Neural progenitor cell (in vitro differentiated cells): ENCODE measurements at regions not wholly inside any gene's neighbourhood (a gene's known extent, or its start where the extent isn't known, plus 50 kb on each side); places are given as distances from the start of the nearest gene placed in this dataset.

Experiments used
- DNase-seq: peaks from one replicate; pipeline ENCODE4 v3.0.0-alpha.2; 2016; ENCODE audit warnings: low spot score
- H2AFZ ChIP-seq: fragments of 200-600 bp; sonication (generic); replicated peaks from 2 replicates; pipeline ENCODE4 v1.6.1; 2016; ENCODE audit warnings: antibody characterized with exemption
- H3F3A ChIP-seq: fragments of 200-600 bp; sonication (generic); 2 replicates; pipeline ENCODE4 v1.6.1; 2016; ENCODE audit warnings: antibody characterized with exemption, low read depth
- H3K27ac ChIP-seq: fragments of 200-600 bp; sonication (generic); 2 replicates; pipeline ENCODE4 v1.5.1; 2016; ENCODE audit warnings: mild to moderate bottlenecking
- H3K27me3 ChIP-seq: fragments of 200-600 bp; sonication (generic); 2 replicates; pipeline ENCODE4 v1.6.1; 2016; ENCODE audit warnings: mild to moderate bottlenecking, moderate library complexity
- H3K36me3 ChIP-seq: fragments of 200-600 bp; sonication (generic); 2 replicates; pipeline ENCODE4 v1.5.1; 2016
- H3K4me1 ChIP-seq: fragments of 200-600 bp; sonication (generic); 2 replicates; pipeline ENCODE4 v1.6.1; 2016; ENCODE audit warnings: mixed run types
- H3K4me2 ChIP-seq: fragments of 200-600 bp; sonication (generic); 2 replicates; pipeline ENCODE4 v1.6.1; 2016
- H3K4me3 ChIP-seq: fragments of 200-600 bp; sonication (generic); 2 replicates; pipeline ENCODE4 v1.5.1; 2016
- H3K79me2 ChIP-seq: fragments of 200-600 bp; sonication (generic); 2 replicates; pipeline ENCODE4 v1.6.1; 2016; ENCODE audit warnings: low read depth
- H3K9ac ChIP-seq: fragments of 200-600 bp; sonication (generic); 2 replicates; pipeline ENCODE4 v1.6.1; 2016
- H3K9me3 ChIP-seq: fragments of 200-600 bp; sonication (generic); 2 replicates; pipeline ENCODE4 v1.5.1; 2016; ENCODE audit warnings: low read depth
- H4K20me1 ChIP-seq: fragments of 200-600 bp; sonication (generic); 2 replicates; pipeline ENCODE4 v1.6.1; 2016; ENCODE audit warnings: low read depth
- H3K27ac Mint-ChIP-seq: 3 replicates; pipeline ENCODE4 v1.8.0; 2021; ENCODE audit warnings: mixed read lengths
- H3K27me3 Mint-ChIP-seq: 2 replicates; pipeline ENCODE4 v1.8.0; 2022; ENCODE audit warnings: low read depth, mild to moderate bottlenecking, inconsistent platforms, moderate library complexity, mixed read lengths; ENCODE audit not compliant: insufficient read depth
- H3K36me3 Mint-ChIP-seq: 3 replicates; pipeline ENCODE4 v1.8.0; 2021; ENCODE audit warnings: mixed read lengths
- H3K4me1 Mint-ChIP-seq: 3 replicates; pipeline ENCODE4 v1.8.0; 2021; ENCODE audit warnings: mixed read lengths
- H3K4me3 Mint-ChIP-seq: 3 replicates; pipeline ENCODE4 v1.8.0; 2021; ENCODE audit warnings: mild to moderate bottlenecking, moderate library complexity, mixed read lengths
- H3K9me3 Mint-ChIP-seq: 3 replicates; pipeline ENCODE4 v1.8.0; 2020; ENCODE audit warnings: mixed read lengths
- EZH2 ChIP-seq: fragments of 200-600 bp; sonication (generic); IDR thresholded peaks from 2 replicates; pipeline ENCODE4 v1.6.1; 2017; ENCODE audit warnings: antibody characterized with exemption, mild to moderate bottlenecking, moderate library complexity
- EZH2phosphoT487 ChIP-seq: fragments of 200-600 bp; sonication (generic); IDR thresholded peaks from 2 replicates; pipeline ENCODE4 v1.6.1; 2017; ENCODE audit warnings: antibody characterized with exemption
- TF ChIP-seq, protein P1 (sequence below): fragments of 200-600 bp; sonication (generic); IDR thresholded peaks from 2 replicates; pipeline ENCODE4 v1.5.1; 2017; ENCODE audit warnings: antibody characterized with exemption, mild to moderate bottlenecking

DNA sequence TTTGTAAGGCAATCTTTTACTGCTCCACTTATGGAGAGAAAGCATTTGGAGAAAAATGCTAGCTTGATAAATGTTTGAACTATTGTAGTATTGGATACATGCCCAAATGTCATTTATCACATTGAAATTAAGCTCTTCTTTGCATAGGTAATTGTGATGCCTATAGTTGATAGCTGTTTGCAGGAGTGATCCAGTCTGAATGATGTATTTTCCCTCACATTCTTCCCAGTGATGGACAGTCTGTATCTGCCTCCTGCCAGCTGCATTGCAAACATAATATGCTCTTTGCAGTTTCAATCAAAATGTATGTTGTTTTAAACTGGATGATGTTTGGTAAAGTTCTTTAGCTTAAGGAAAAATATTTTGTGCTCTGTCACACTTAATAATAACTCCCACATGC, 89.8 kb downstream of the EDNRB start:
- H3K9me3 ChIP-seq, result no peaks in the 10 kb centered on the region
- peaks cover 10% of the 10 kb centered on the region for H3F3A ChIP-seq
- Mint-ChIP-seq H3K36me3 (peaks cover 1% of the 10 kb centered on the region), H3K4me3 (no peak overlapping the region), H3K27me3 (no peaks in the 10 kb centered on the region), H3K9me3 (peaks cover 6% of the 10 kb centered on the region), H3K4me1 (peaks cover 42% of the 10 kb centered on the region), H3K27ac (peak overlapping the region; percentile 88)
- no peak for DNase-seq
- no peaks in the 10 kb centered on the region for H4K20me1 ChIP-seq
- no peak overlapping the region for H3K27ac ChIP-seq
- H3K36me3 ChIP-seq, result no peaks in the 10 kb centered on the region
- H3K4me3 ChIP-seq, result no peak overlapping the region
- no peaks in the 10 kb centered on the region for H3K79me2 ChIP-seq
- TF ChIP-seq, protein P1, sequence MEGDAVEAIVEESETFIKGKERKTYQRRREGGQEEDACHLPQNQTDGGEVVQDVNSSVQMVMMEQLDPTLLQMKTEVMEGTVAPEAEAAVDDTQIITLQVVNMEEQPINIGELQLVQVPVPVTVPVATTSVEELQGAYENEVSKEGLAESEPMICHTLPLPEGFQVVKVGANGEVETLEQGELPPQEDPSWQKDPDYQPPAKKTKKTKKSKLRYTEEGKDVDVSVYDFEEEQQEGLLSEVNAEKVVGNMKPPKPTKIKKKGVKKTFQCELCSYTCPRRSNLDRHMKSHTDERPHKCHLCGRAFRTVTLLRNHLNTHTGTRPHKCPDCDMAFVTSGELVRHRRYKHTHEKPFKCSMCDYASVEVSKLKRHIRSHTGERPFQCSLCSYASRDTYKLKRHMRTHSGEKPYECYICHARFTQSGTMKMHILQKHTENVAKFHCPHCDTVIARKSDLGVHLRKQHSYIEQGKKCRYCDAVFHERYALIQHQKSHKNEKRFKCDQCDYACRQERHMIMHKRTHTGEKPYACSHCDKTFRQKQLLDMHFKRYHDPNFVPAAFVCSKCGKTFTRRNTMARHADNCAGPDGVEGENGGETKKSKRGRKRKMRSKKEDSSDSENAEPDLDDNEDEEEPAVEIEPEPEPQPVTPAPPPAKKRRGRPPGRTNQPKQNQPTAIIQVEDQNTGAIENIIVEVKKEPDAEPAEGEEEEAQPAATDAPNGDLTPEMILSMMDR, result no peak
- TF ChIP-seq EZH2phosphoT487, result no peak
- TF ChIP-seq EZH2, result no peak
- peak overlapping the region; percentile 14 for H2AFZ ChIP-seq
- H3K27me3 ChIP-seq, result no peaks in the 10 kb centered on the region
- no peak overlapping the region for H3K9ac ChIP-seq
- H3K4me1 ChIP-seq, result peaks cover 22% of the 10 kb centered on the region
- no peak overlapping the region for H3K4me2 ChIP-seq

DNA sequence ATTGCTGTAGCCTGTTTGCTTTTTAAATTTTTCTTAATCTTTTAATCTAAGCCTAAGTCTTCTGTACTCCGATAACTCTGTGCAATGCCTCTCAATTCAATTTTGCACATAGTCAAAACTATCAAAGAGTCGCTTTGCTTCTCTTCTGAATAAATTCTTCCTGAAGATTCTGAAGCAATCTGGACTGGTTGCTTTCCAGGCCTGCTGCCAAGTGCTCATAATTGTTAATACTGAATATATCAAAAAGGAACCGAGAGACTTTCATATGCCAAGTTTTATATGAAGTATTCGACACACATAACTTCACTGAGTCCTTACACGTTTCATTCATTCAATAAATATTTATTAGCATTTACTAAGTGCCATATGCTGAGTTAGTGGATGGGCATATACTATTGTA, 91.3 kb downstream of the EDNRB start:
- no peak overlapping the region for H3K4me3 ChIP-seq
- Mint-ChIP-seq H3K27ac (no peak overlapping the region), H3K4me3 (no peak overlapping the region), H3K27me3 (no peaks in the 10 kb centered on the region), H3K36me3 (peaks cover 1% of the 10 kb centered on the region), H3K9me3 (peaks cover 6% of the 10 kb centered on the region), H3K4me1 (peaks cover 28% of the 10 kb centered on the region)
- no peaks in the 10 kb centered on the region for H3K79me2 ChIP-seq
- no peak overlapping the region for H3K9ac ChIP-seq
- H3K9me3 ChIP-seq, result no peaks in the 10 kb centered on the region
- peaks cover 8% of the 10 kb centered on the region for H3K4me1 ChIP-seq
- no peak overlapping the region for H2AFZ ChIP-seq
- no peaks in the 10 kb centered on the region for H3K27me3 ChIP-seq
- no peaks in the 10 kb centered on the region for H4K20me1 ChIP-seq
- no peak overlapping the region for H3K4me2 ChIP-seq
- no peaks in the 10 kb centered on the region for H3F3A ChIP-seq
- H3K36me3 ChIP-seq, result no peaks in the 10 kb centered on the region
- H3K27ac ChIP-seq, result no peak overlapping the region
- no peak for DNase-seq
- TF ChIP-seq EZH2phosphoT487 (no peak), EZH2 (no peak)

DNA sequence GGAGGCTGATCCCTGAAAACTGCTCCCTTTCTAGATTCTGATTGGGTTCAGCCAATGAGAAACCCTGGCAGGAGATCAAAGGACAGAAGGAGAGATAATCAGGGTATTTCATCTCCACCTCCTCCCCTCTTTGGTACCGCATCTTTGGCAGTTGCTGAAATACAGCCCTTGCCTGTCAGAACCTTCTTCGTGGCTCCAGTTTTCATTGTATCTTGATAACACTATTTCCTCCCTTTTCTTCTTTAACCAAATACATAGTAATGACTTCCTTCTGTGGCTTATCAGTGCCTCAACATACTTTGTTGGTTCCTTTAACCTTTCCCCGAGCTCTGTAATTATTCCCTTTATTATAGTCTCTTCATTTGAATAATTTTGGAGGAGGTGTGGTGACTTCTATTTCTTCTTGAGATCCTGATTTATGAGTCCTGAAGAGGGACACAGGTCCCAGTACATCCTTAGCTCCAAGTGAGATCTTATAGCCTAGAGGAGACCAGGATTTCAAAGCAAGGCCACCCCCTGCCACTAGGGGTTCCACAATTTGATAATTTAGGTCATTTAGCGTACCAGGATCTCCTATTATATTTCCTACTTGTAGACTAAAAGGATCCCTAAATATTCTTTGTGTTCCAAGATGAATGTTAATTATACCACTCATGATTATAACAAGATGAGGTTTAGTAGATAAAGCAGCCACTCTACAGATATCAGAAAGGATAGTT, 98.0 kb downstream of the EDNRB start:
- H3K4me1 ChIP-seq, result no peaks in the 10 kb centered on the region
- no peak overlapping the region for H3K4me2 ChIP-seq
- H3K9me3 ChIP-seq, result no peaks in the 10 kb centered on the region
- H3K36me3 ChIP-seq, result no peaks in the 10 kb centered on the region
- no peaks in the 10 kb centered on the region for H3K27me3 ChIP-seq
- no peak for DNase-seq
- no peaks in the 10 kb centered on the region for H3K79me2 ChIP-seq
- no peak for TF ChIP-seq EZH2
- TF ChIP-seq, protein P1, result peak; percentile 38
- H2AFZ ChIP-seq, result no peak overlapping the region
- no peak overlapping the region for H3K27ac ChIP-seq
- no peaks in the 10 kb centered on the region for H3F3A ChIP-seq
- Mint-ChIP-seq H3K27ac (no peak overlapping the region), H3K27me3 (no peaks in the 10 kb centered on the region), H3K4me1 (no peaks in the 10 kb centered on the region), H3K9me3 (peaks cover 9% of the 10 kb centered on the region), H3K36me3 (peaks cover 2% of the 10 kb centered on the region), H3K4me3 (no peak overlapping the region)
- H3K4me3 ChIP-seq, result no peak overlapping the region
- H4K20me1 ChIP-seq, result no peaks in the 10 kb centered on the region
- H3K9ac ChIP-seq, result no peak overlapping the region

DNA sequence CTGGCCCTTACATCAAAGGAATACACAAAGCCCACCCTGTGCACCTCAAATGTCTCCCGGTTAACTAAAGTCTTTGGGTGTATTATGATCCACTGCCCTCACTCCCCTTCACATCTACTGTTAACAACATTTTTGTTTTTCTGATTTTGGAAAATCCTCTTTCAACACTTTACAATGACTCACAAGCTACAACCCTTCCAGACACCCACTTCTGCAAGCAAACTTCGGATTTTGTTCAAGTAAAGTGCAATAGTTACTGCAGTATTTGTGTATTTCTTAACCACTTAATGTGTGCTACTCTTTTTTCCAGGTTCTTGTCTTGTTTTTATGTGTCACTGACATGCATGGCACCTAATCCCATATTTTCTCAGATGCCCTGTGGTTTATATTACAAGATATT, 101.1 kb downstream of the EDNRB start:
- H3K4me2 ChIP-seq, result no peak overlapping the region
- no peak overlapping the region for H3K9ac ChIP-seq
- no peak overlapping the region for H3K27ac Mint-ChIP-seq
- H3K4me1 Mint-ChIP-seq, result no peaks in the 10 kb centered on the region
- peaks cover 2% of the 10 kb centered on the region for H3K36me3 Mint-ChIP-seq
- H4K20me1 ChIP-seq, result no peaks in the 10 kb centered on the region
- H3K4me3 ChIP-seq, result no peak overlapping the region
- H3K27me3 ChIP-seq, result no peaks in the 10 kb centered on the region
- H3K4me1 ChIP-seq, result no peaks in the 10 kb centered on the region
- peaks cover 10% of the 10 kb centered on the region for H3K9me3 Mint-ChIP-seq
- H3F3A ChIP-seq, result no peaks in the 10 kb centered on the region
- no peaks in the 10 kb centered on the region for H3K9me3 ChIP-seq
- no peak overlapping the region for H2AFZ ChIP-seq
- H3K36me3 ChIP-seq, result no peaks in the 10 kb centered on the region
- no peak overlapping the region for H3K4me3 Mint-ChIP-seq
- H3K27ac ChIP-seq, result no peak overlapping the region
- H3K79me2 ChIP-seq, result no peaks in the 10 kb centered on the region
- DNase-seq, result no peak
- H3K27me3 Mint-ChIP-seq, result no peaks in the 10 kb centered on the region
- TF ChIP-seq EZH2 (no peak), EZH2phosphoT487 (no peak)
- TF ChIP-seq, protein P1, result no peak
